K562 (cell line): ENCODE measurements at regions not wholly inside any gene's neighbourhood (a gene's known extent, or its start where the extent isn't known, plus 50 kb on each side); places are given as distances from the start of the nearest gene placed in this dataset.

ENCODE experiments used
- CTCF ChIP-seq, 3 experiments: IDR thresholded peaks in 2 of 3; conservative IDR thresholded peaks in 1 of 3; 2 replicates each; pipeline ENCODE4 v1.5.1; 2011 to 2012; ENCODE audit warnings: low read length in 3 of 3, mild to moderate bottlenecking in 3 of 3, control low read depth in 2 of 3, improper control_type of control experiment in 1 of 3, inconsistent platforms in 1 of 3, low read depth in 1 of 3, mixed read lengths in 1 of 3, moderate library complexity in 1 of 3; ENCODE audit not compliant: insufficient read depth in 2 of 3
- HNRNPK ChIP-seq: fragments of 200-400 bp; formaldehyde crosslinking; IDR thresholded peaks from one replicate; pipeline ENCODE4 v1.6.1; 2018; ENCODE audit warnings: mild to moderate bottlenecking, low read depth, low read length; ENCODE audit not compliant: poor library complexity, severe bottlenecking
- NCOR1 ChIP-seq: fragments of 450-650 bp; IDR thresholded peaks from 2 replicates; pipeline ENCODE4 v1.6.1; 2016; ENCODE audit warnings: mild to moderate bottlenecking, moderate library complexity
- POLR2H ChIP-seq: IDR thresholded peaks from 2 replicates; pipeline ENCODE4 v1.6.1; 2016; ENCODE audit warnings: missing genetic modification characterization, low read depth, mild to moderate bottlenecking, control low read depth, missing compliant biosample characterization, moderate library complexity
- RNF2 ChIP-seq: sonication (generic); IDR thresholded peaks from 2 replicates; pipeline ENCODE4 v1.6.1; 2016
- ZNF41 ChIP-seq: fragments of 250-450 bp; sonication (Bioruptor Pico); conservative IDR thresholded peaks from 2 replicates; pipeline ENCODE4 v1.4.0; 2020; ENCODE audit warnings: mild to moderate bottlenecking
- ZNF699 ChIP-seq: fragments of 250-450 bp; sonication (Bioruptor Pico); IDR thresholded peaks from 2 replicates; pipeline ENCODE4 v1.8.0; 2021; ENCODE audit warnings: mild to moderate bottlenecking, moderate library complexity; ENCODE audit not compliant: insufficient replicate concordance
- TF ChIP-seq, protein P1 (sequence below): fragments of 250-450 bp; sonication (Bioruptor Pico); IDR thresholded peaks from 2 replicates; pipeline ENCODE4 v1.5.0; 2020; ENCODE audit warnings: mild to moderate bottlenecking, borderline replicate concordance
- TF ChIP-seq, protein P2 (sequence below): fragments of 450-650 bp; IDR thresholded peaks from 2 replicates; pipeline ENCODE4 v1.6.1; 2014; ENCODE audit warnings: low read depth, mild to moderate bottlenecking, moderate library complexity, borderline replicate concordance
- TF ChIP-seq, protein P3 (sequence below): sonication (generic); formaldehyde crosslinking; IDR thresholded peaks from 2 replicates; pipeline ENCODE4 v1.8.0; 2022; ENCODE audit warnings: missing genetic modification reagents, mild to moderate bottlenecking, borderline replicate concordance
- TF ChIP-seq, protein P4 (sequence below): fragments of 450-650 bp; formaldehyde crosslinking; IDR thresholded peaks from 2 replicates; pipeline ENCODE4 v1.4.0; 2022; ENCODE audit warnings: mild to moderate bottlenecking, moderate library complexity

- TF ChIP-seq, protein P1, sequence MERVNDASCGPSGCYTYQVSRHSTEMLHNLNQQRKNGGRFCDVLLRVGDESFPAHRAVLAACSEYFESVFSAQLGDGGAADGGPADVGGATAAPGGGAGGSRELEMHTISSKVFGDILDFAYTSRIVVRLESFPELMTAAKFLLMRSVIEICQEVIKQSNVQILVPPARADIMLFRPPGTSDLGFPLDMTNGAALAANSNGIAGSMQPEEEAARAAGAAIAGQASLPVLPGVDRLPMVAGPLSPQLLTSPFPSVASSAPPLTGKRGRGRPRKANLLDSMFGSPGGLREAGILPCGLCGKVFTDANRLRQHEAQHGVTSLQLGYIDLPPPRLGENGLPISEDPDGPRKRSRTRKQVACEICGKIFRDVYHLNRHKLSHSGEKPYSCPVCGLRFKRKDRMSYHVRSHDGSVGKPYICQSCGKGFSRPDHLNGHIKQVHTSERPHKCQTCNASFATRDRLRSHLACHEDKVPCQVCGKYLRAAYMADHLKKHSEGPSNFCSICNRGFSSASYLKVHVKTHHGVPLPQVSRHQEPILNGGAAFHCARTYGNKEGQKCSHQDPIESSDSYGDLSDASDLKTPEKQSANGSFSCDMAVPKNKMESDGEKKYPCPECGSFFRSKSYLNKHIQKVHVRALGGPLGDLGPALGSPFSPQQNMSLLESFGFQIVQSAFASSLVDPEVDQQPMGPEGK (CRISPR knock-in tag), result no peak
- no peak for TF ChIP-seq HNRNPK
- TF ChIP-seq, protein P2, sequence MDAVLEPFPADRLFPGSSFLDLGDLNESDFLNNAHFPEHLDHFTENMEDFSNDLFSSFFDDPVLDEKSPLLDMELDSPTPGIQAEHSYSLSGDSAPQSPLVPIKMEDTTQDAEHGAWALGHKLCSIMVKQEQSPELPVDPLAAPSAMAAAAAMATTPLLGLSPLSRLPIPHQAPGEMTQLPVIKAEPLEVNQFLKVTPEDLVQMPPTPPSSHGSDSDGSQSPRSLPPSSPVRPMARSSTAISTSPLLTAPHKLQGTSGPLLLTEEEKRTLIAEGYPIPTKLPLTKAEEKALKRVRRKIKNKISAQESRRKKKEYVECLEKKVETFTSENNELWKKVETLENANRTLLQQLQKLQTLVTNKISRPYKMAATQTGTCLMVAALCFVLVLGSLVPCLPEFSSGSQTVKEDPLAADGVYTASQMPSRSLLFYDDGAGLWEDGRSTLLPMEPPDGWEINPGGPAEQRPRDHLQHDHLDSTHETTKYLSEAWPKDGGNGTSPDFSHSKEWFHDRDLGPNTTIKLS, result no peak
- no peak for TF ChIP-seq NCOR1
- no peak for TF ChIP-seq CTCF (IDR thresholded peaks at IDR 0.05 in 2 of 3, conservative IDR thresholded peaks at IDR 0.05 in 1 of 3; ENCODE audit: insufficient read depth in 2 of 3, low read depth in 1 of 3, low read length in 3 of 3)
- no peak for TF ChIP-seq RNF2
- TF ChIP-seq, protein P3, sequence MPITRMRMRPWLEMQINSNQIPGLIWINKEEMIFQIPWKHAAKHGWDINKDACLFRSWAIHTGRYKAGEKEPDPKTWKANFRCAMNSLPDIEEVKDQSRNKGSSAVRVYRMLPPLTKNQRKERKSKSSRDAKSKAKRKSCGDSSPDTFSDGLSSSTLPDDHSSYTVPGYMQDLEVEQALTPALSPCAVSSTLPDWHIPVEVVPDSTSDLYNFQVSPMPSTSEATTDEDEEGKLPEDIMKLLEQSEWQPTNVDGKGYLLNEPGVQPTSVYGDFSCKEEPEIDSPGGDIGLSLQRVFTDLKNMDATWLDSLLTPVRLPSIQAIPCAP (CRISPR knock-in tag), result no peak
- no peak for TF ChIP-seq ZNF699 (CRISPR knock-in tag)
- no peak for TF ChIP-seq ZNF41 (CRISPR knock-in tag)
- TF ChIP-seq, protein P4, sequence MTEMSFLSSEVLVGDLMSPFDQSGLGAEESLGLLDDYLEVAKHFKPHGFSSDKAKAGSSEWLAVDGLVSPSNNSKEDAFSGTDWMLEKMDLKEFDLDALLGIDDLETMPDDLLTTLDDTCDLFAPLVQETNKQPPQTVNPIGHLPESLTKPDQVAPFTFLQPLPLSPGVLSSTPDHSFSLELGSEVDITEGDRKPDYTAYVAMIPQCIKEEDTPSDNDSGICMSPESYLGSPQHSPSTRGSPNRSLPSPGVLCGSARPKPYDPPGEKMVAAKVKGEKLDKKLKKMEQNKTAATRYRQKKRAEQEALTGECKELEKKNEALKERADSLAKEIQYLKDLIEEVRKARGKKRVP (CRISPR knock-in tag), result no peak
- TF ChIP-seq POLR2H (tag), result no peak
- TF ChIP-seq, all 486 proteins: peak for 0
Observed at GRCh38 chr13:64791373-64791772, 2438.8 kb downstream of the PCDH9 start (continued).
